DMS153 treated with DMSO at 0.1 percent for 48 hours (cell line): ENCODE measurements at regions not wholly inside any gene's neighbourhood (a gene's known extent, or its start where the extent isn't known, plus 50 kb on each side); places are given as distances from the start of the nearest gene placed in this dataset.
"Not testable (repeated sequence)": the region's sequence is repeated elsewhere in the genome, so short reads cannot be mapped to it uniquely, and the experiment has no call there.

ENCODE experiments used
- DNase-seq: peaks from one replicate; lab custom pipeline; 2025; ENCODE audit not compliant: unreplicated experiment; lab: John Stamatoyannopoulos, UW

DNA sequence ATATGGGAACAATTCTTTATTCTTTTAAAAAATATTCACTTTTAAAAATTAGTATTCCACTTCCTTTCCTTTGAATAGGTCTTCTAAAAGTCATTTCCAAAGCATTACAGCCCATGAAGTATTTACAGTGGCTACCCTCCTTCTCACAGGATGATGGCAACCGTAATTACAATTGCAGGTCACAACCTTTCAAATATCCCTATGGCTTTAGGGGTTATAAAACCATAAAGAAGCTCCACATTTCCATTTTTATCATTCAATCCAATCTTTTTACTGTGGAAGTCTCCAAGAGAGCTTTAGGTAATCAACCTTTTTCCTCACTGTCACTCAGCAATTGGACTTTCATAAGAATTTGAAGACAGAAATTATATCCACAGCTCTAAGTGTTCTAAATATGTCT is 488.9 kb upstream of the CA10 start:
- no peak for DNase-seq

DNA sequence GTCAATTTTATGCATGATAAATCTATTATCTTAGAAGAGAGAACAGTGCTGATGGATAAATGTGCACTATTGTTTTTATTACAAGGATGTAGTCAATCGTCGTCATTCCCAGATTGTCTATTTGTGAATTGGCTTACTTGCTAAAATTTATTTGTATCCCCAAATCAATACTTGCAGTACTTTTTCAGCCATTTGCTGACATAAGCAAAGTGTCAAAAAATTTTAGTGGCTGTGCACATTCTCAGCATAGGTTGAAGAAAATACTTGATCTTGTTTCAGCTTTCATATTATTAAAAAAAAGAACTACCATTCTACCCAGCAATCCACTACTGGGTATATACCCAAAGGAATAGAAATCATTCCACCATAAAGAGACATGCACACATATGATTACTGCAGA is 477.9 kb upstream of the CA10 start:
- no peak for DNase-seq

DNA sequence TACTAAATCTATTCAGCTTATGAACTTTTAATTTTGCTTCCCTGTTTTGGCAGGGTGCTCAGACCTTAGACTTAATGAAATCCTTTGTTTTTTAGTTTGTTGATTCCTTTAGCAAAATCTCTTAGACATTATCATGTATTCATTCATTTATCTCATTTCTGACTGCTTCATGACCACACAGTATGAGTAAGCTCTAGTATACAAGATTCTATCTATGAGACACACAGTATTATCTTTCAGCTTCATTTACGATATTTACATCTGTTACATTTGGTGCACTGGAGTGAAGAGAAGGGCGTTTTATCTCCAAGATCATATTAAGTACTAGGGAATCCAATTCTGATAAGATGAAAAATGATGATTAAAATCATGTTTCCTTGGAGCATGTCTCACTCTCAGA is 448.1 kb upstream of the CA10 start:
- no peak for DNase-seq

DNA sequence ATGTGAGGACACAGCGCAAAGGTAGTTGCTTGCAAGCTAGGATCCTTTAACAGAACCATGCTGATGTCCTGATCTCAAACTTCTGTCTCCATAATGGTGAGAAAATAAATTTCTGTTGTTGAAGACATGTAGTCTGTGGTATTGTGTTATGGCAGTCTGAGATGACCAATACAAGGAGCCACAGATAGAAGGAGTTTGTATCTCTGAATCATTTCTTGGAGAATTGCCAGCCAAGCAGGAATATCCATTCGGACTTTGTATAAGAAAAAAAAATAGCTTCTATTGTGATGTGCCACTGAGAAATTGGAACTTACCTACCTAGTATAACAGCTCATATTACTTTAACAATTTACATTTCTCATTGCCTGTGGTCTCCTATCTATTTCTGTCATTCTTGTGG is 447.6 kb upstream of the CA10 start:
- no peak for DNase-seq

DNA sequence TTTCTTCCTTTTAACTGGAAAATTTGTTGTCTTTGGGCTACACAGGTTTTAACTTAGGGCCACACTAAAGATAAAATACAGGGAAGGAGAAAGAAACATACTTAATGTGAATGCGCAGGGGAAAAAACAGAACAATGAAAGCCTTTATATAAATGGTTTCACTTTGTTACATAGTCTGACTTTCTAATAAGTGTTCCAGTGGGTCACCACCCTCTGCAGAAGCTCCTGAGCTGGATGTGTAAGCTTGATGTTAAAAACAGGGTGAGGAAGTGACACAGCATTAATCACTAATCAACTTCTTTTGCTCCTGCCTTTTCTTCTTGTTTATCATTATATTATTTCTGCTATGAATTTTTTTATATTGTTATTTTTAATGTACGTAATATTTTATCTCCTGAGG is 445.6 kb upstream of the CA10 start:
- DNase-seq = no peak

DNA sequence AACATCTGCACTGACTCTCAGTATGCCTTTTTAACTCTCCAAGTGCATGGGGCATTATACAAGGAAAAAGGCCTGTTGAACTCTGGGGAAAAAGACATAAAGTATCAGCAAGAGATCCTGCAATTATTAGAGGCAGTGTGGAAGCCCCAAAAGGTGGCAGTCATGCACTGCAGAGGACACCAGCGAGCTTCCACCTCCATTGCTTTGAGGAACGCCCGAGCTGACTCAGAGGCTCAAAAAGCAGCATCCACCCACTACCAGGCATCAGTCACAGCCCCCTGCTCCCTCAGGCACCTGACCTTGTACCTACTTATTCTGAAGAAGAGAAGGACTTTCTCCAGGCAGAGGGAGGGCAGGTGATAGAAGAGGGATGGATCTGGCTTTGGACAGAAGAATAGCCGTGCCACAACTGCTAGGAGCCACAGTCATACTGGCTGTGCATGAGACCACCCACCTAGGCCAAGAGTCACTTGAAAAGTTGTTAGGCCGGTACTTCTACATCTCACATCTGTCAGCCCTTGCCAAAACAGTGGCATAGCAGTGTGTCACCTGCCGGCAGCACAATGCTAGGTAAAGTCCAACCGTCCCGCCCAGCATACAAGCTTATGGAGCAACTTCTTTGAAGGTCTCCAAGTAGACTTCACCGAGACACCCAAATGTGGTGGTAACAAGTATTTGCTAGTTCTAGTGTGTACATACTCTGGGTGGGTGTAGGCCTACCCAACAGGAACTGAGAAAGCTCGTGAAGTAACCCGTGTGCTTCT is 439.1 kb upstream of the CA10 start:
- DNase-seq = not testable (repeated sequence)

DNA sequence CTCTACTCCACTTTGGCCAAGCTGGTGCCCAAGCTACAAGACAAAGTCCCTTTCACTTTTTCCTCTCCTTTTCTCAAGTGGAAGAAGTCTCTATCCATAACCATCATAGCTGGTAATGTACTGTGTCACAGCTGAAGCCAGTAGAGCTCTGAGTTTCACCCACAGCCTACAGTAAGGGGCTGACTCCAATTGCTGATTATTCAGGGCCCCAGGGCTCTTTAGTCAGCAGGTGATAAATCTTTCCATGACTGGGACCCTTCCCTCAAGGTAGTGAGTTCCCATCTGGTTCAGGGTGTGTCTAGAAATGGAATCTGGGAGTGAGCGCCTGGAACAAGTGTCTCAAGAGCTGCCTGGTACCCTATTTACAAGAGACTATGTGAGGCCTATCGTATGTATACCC is 436.0 kb upstream of the CA10 start:
- no peak for DNase-seq

DNA sequence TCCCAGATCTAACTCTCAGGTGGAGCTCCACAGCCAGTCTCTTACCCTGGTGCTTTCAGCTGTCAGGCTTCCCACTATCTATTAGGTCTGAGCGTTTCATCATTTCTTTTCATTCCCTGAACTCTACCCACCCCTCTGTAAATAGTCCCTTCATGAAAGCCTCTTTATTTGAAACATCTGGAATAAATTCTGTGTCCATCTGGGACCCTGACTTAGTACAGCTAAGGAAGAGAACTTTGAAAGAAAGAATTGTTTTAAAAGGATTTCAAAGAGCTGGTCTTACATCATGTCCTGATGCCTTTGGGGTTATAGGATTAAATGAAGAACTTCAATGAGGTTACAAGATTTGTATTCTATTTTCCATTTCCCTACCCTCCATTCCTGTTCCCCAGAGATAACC is 388.5 kb upstream of the CA10 start:
- no peak for DNase-seq

DNA sequence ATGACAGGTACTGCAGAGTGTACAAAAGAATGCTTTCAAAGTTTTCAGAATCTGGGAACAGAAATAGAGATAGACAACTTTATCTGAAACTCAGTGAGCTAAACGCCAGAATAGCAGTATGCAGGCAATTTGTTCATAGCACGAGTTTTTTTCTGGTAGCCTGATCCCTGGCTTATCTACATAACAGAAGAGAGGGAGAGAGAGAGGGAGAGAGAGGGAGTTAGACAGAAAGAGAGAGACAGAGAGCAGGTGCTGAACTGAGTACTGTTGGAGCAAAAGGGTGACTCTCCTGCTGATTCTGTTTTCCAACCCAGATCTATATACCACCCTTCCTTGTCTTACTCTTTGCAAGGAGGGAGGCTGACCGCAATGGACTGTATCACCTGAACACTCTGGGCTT is 388.0 kb upstream of the CA10 start:
- no peak for DNase-seq

DNA sequence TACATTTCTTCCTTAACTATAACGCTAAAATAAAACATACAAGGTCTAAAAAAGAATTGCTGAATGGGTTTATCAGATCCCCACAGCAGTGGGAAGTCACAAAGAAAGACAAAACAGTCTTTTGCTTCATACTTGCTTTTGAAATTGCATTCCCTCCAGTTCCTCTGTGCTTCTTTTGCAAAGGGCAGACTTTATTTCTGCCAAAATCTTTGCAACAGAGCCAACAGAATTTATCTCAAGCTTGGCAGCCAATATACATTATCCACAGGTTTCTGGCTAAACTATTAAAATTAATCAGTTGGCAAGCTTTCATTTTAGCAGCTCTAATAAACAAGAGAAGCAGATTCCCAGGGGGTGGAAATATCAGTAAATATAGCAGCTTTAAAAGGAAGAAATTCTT is 378.9 kb upstream of the CA10 start:
- DNase-seq = no peak

DNA sequence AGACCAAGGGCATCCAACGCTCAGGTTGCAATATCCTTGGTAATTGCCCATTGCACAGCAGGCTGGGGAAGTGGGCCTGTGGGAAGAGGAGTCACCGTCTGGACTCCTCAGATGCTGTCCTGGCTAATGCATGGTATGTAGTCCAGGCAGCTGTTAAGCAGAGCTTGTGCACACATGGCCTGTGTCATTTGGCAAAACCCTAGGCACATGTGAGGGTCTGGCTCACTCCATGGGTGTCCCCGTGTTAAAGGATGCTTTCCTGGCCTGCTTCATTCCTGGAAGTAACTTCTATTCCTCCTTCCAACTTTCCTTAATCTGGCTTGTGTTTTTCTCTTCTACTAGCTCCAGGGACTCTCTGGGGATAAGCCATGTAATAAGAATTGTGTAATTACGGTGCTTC is 378.0 kb upstream of the CA10 start:
- no peak for DNase-seq

DNA sequence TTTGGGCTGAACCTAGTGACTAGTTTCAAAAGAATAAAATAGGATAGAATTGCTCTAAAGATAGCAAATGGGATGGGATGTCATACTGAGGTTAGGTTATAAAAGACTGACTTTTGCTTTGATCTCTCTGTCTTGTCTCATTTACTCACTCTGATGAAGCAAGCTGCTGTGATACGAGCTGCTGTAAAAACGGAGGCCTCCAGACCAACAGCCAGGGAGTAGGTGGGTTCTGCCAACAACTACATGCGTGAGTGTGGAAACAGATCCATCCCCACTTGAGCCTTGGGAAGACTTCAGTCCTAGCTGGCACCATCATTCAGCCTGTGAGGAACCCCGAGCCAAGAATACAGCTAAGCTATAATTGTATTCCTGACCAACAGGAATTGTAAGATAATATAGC is 373.9 kb upstream of the CA10 start:
- DNase-seq = no peak

DNA sequence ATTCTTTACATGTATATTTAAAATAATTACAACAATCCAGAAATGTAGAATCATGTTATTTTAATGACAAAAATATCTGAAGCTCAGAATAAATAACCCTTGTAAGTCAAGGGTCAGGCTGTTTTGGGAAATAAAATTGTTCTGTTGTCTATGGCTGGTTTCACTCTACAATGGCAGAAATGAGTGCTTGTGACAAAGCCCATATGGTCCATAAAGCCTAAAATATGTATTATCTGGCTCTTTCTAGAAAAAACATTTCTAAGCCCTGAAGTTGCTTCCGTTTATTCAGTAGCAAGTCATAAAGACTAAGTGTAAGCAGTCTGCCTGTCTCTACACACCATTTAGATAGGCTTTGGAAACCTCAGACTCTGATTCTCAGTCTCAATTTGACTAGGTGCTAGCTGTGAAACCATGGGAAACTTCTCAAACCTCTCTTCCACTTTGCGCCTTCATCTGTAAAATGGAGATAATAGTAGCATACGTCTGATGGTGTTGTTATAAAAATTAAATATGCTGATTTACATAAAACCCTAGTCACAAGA is 365.7 kb upstream of the CA10 start:
- DNase-seq = no peak

DNA sequence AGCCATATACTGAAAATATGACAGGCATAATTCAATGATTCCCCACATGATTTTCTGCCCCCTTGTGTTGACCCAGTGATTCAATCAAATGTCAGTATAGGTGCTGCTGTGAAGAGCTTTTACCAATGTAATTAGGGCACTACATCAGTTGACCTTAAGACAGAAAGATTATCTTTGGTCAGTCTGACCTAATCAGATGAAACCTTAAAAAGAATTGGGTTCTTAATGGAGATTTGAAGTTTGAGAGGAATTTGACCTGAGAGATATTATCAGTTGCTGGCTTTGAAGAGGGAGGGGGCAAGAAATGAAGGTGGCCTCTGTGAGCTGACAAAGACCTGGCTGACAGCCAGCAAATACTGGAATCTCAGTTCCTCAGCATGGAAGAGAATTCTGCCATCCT is 358.7 kb upstream of the CA10 start:
- DNase-seq = no peak

DNA sequence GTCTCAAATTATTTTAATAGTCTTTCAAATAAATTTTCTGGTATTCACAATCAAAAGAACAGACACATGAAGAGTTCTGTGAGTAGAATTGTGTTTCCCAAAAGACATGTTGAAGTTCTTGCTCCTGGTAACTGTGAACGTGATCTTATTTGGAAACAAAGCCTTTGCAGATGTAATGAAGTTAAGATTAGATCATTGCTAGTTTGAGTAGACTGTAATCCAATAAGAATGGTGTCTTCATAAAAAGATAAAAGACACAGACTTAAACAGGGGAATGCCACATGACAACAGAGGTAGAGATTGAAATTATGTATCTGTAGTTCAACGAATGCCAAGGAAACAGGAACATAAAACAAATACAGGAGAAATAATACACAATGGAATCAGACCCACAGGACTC is 357.4 kb upstream of the CA10 start:
- DNase-seq = no peak

DNA sequence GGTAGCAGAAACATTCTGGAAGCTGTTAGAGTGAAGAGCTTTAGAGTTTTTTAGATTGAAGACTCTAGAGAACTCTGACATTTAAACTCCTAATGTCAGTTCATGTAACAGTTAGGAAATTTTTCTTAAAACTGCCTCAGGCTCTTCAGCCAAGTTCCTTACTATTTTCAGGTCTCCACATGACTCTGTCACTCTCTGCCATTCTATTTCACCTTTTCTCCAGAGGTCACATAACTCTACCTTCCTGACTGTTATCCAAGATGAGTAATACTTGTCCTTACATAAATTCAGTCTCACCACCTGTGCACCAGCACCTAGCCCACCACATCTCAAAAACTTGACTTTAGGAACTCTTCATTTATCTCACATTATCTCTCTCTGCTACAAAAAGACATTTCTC is 347.1 kb upstream of the CA10 start:
- no peak for DNase-seq

DNA sequence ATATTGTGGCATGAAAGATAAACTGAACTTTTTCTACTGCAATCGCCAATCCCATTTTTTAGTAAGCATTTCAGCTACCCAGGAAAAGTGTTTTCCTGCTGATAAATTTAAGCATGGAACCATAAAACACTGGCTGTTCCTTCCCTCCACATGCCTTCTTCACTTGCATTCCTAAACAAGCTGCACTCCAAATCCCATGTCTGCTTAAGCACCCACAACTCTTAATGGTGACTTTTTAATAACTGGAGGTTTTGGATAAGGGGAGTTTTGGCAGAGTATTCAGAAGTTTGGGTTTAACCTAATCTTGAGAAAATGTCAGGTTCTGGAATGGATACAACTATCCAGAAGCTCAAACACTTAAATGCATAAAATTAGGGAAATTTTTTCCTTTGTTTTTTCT is 345.6 kb upstream of the CA10 start:
- DNase-seq = no peak

DNA sequence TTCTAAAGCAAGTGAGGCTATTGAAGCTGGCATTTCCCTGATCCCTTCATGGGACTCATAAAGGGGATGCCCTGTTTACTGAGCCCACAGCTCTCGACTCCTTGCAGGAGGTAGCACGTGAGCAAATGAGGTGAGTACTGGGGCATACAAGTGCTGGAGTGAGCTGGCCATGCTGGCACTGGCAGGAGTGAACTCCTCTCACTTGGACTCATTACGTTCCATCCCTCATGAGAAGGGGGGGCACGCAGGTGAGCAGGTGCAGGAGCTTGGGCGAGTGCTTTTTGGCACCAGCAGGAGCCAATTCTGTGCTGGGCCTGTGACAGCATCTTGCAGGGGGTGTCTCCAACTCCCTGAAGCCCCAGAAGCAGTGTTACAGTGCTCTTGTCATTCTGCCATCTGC is 337.1 kb upstream of the CA10 start:
- DNase-seq = no peak

DNA sequence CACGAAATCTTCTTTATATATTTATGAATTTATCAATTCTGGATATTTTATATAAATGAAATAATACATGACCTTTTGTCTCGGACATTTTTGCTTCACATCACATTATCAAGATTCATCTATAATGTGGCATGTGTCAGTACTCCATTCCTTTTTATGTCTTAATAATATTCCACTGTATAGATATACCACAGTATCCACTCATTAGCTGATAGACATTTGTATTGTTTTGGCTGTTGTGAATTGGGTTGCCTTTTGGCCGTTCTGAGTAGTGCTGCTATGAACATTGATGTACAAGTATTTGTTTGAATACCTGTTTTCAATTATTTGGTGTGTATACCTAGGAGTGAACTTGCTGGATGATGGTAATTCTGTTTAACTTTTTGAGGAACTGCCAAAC is 323.8 kb upstream of the CA10 start:
- DNase-seq = no peak

DNA sequence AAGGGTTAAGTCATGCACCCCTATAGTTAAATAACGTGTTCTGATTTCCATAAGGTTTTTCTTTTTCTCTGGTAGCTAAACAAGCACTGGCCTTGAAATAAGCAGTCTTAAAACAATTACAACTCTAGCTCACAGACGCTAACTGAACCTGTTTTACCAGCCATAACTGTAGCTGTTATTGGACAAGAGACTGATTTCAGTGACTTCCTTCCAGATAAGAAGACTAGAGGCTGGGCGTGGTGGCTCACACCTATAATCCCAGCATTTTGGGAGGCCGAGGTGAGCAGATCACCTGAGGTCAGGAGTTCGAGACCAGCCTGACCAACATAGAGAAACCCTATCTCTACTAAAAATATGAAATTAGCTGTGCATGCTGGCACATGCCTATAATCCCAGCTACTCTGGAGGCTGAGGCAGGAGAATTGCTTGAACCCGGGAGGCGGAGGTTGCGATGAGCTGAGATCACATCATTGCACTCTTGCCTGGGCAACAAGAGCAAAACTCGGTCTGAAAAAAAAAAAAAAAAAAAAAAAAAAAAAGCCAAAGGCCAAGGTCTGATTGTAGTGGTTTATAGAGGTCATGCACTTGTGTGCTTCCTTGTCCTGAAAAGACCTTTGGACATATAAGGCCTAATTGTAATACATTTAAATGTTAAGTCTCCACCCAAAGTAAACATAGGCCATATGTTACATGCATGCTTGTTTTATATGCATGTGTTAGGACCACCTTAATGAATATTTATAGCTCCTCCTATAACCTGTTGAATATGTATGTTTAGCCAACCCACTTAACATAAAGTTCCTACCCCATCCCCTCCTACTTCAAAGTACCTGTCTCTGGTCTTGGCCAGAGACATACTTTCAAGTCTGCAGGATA is 319.5 kb upstream of the CA10 start:
- DNase-seq = no peak

DNA sequence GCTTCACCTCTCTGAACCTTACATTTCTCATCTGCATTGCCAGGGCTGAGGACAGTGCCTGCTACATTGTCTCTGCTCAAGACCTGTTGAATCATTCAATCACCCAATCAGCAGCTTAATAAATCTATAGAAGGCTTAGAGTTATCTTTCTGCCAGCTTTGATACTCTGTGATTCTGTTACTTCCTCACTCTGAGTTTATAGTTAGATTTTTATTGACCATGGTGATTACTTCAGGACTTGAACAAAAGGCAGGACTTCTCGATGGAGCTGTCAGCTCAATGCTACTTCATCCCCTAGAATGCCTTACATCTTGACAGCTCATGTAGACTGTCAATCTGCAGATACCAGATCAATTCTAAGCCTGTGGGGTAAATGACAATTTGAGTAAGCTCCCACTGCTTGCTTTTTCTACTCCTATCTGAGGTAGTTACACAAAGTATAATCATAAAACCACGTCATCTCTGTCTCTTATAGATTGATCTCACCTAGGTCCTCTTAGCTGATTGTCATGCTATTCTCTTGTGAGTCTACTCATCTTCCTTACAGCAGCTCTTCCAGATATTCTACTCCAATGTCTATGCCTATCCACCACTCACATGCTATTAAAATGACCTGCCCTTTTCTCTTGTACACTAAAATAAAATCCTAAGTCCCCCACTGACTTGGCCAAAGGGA is 318.3 kb upstream of the CA10 start:
- no peak for DNase-seq

DNA sequence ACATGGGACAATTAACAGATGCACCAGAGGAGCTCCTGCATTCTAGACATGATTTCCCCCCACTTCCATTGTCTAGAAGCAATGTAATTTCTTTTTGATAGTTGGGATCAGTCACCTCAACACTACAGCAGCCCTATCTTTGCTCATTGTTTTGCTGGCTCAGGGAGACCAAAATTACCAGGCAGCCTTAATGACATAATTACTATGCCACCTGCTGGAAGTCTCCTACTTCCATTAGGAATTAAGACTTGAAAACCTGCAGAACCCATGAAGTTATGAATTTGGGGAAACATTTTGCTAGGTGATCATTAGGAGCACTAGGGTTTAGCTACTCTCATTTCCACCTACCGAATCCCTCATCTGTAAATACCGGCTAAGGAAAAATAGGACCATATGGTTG is 312.0 kb upstream of the CA10 start:
- DNase-seq = peak; percentile 32
